Neural cell (in vitro differentiated cells): ENCODE measurements at regions not wholly inside any gene's neighbourhood (a gene's known extent, or its start where the extent isn't known, plus 50 kb on each side); places are given as distances from the start of the nearest gene placed in this dataset.

Source experiments
- EP300 ChIP-seq: fragments of 450-650 bp; conservative IDR thresholded peaks from 2 replicates; pipeline ENCODE4 v1.6.1; 2014; ENCODE audit warnings: antibody characterized with exemption, mild to moderate bottlenecking, moderate library complexity; ENCODE audit not compliant: poor library complexity, severe bottlenecking
- EZH2 ChIP-seq: fragments of 200-600, 300-800 bp; shearing (Covaris generic), sonication (generic); IDR thresholded peaks from 2 replicates; pipeline ENCODE4 v1.6.1; 2014; ENCODE audit warnings: antibody characterized with exemption, low read length, borderline replicate concordance, mild to moderate bottlenecking; ENCODE audit not compliant: insufficient read depth, poor library complexity, severe bottlenecking
- POLR2AphosphoS5 ChIP-seq: IDR thresholded peaks from 2 replicates; pipeline ENCODE4 v1.6.1; 2012
- RAD21 ChIP-seq: fragments of 450-650 bp; conservative IDR thresholded peaks from 2 replicates; pipeline ENCODE4 v1.6.1; 2014; ENCODE audit warnings: antibody characterized with exemption, mild to moderate bottlenecking, moderate library complexity
- TF ChIP-seq, protein P1 (sequence below): fragments of 450-650 bp; IDR thresholded peaks from 2 replicates; pipeline ENCODE4 v1.5.1; 2014; ENCODE audit warnings: antibody characterized with exemption, mild to moderate bottlenecking, moderate library complexity; ENCODE audit not compliant: poor library complexity, severe bottlenecking
- TF ChIP-seq, protein P2 (sequence below): IDR thresholded peaks from 2 replicates; pipeline ENCODE4 v1.6.1; 2012; ENCODE audit warnings: borderline replicate concordance

DNA sequence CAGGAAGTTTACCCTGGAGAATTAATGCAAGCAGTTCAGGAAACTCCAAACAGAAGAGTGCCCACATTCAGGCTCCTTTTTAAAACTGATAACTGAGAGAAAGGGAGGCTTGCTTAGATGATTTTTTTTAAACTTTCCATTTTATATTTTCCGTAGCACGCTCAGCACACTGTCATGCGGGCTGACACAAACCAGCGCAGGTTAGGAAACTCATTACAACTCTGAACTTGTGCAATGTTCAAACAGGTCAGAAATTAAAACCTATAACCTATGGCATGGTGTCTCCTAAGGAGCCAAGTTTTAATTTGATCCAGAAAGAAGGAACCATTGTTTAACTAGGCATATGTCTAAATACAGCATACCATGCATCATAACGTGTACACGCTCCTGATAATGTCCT lies 117.7 kb upstream of the SMIM21 start:
- TF ChIP-seq EP300: no peak
- TF ChIP-seq, protein P1, sequence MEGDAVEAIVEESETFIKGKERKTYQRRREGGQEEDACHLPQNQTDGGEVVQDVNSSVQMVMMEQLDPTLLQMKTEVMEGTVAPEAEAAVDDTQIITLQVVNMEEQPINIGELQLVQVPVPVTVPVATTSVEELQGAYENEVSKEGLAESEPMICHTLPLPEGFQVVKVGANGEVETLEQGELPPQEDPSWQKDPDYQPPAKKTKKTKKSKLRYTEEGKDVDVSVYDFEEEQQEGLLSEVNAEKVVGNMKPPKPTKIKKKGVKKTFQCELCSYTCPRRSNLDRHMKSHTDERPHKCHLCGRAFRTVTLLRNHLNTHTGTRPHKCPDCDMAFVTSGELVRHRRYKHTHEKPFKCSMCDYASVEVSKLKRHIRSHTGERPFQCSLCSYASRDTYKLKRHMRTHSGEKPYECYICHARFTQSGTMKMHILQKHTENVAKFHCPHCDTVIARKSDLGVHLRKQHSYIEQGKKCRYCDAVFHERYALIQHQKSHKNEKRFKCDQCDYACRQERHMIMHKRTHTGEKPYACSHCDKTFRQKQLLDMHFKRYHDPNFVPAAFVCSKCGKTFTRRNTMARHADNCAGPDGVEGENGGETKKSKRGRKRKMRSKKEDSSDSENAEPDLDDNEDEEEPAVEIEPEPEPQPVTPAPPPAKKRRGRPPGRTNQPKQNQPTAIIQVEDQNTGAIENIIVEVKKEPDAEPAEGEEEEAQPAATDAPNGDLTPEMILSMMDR: no peak
- TF ChIP-seq, protein P2, sequence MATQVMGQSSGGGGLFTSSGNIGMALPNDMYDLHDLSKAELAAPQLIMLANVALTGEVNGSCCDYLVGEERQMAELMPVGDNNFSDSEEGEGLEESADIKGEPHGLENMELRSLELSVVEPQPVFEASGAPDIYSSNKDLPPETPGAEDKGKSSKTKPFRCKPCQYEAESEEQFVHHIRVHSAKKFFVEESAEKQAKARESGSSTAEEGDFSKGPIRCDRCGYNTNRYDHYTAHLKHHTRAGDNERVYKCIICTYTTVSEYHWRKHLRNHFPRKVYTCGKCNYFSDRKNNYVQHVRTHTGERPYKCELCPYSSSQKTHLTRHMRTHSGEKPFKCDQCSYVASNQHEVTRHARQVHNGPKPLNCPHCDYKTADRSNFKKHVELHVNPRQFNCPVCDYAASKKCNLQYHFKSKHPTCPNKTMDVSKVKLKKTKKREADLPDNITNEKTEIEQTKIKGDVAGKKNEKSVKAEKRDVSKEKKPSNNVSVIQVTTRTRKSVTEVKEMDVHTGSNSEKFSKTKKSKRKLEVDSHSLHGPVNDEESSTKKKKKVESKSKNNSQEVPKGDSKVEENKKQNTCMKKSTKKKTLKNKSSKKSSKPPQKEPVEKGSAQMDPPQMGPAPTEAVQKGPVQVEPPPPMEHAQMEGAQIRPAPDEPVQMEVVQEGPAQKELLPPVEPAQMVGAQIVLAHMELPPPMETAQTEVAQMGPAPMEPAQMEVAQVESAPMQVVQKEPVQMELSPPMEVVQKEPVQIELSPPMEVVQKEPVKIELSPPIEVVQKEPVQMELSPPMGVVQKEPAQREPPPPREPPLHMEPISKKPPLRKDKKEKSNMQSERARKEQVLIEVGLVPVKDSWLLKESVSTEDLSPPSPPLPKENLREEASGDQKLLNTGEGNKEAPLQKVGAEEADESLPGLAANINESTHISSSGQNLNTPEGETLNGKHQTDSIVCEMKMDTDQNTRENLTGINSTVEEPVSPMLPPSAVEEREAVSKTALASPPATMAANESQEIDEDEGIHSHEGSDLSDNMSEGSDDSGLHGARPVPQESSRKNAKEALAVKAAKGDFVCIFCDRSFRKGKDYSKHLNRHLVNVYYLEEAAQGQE: no peak
- no peak for TF ChIP-seq EZH2
- no peak for TF ChIP-seq POLR2AphosphoS5
- TF ChIP-seq RAD21: no peak
